Ishikawa (cell line): ENCODE measurements at regions not wholly inside any gene's neighbourhood (a gene's known extent, or its start where the extent isn't known, plus 50 kb on each side); places are given as distances from the start of the nearest gene placed in this dataset.

ENCODE experiments used
- CEBPB ChIP-seq: IDR thresholded peaks from 2 replicates; pipeline ENCODE4 v1.6.1; 2012
- CREB1 ChIP-seq: IDR thresholded peaks from 2 replicates; pipeline ENCODE4 v1.6.1; 2012; ENCODE audit warnings: low read depth
- EGR1 ChIP-seq: IDR thresholded peaks from 2 replicates; pipeline ENCODE4 v1.6.1; 2012
- EP300 ChIP-seq: IDR thresholded peaks from 2 replicates; pipeline ENCODE4 v1.6.1; 2012; ENCODE audit warnings: borderline replicate concordance
- FOXM1 ChIP-seq: IDR thresholded peaks from 2 replicates; pipeline ENCODE4 v1.6.1; 2012; ENCODE audit warnings: low read depth, borderline replicate concordance
- NFIC ChIP-seq: IDR thresholded peaks from 2 replicates; pipeline ENCODE4 v1.6.1; 2012
- RAD21 ChIP-seq: IDR thresholded peaks from 2 replicates; pipeline ENCODE4 v1.6.1; 2012; ENCODE audit warnings: low read depth
- TAF1 ChIP-seq: IDR thresholded peaks from 2 replicates; pipeline ENCODE4 v1.6.1; 2012; ENCODE audit warnings: low read depth, mild to moderate bottlenecking
- TCF12 ChIP-seq: IDR thresholded peaks from 2 replicates; pipeline ENCODE4 v1.6.1; 2012; ENCODE audit warnings: low read depth
- TEAD4 ChIP-seq: IDR thresholded peaks from 2 replicates; pipeline ENCODE4 v1.6.1; 2012
- YY1 ChIP-seq: IDR thresholded peaks from 2 replicates; pipeline ENCODE4 v1.6.1; 2012; ENCODE audit warnings: low read depth
- ZBTB7A ChIP-seq: IDR thresholded peaks from 2 replicates; pipeline ENCODE4 v1.6.1; 2012; ENCODE audit warnings: low read depth
- TF ChIP-seq, protein P1 (sequence below): IDR thresholded peaks from 2 replicates; pipeline ENCODE4 v1.6.1; 2012; ENCODE audit warnings: low read depth, mild to moderate bottlenecking
- TF ChIP-seq, protein P2 (sequence below): IDR thresholded peaks from 2 replicates; pipeline ENCODE4 v1.6.1; 2012

DNA sequence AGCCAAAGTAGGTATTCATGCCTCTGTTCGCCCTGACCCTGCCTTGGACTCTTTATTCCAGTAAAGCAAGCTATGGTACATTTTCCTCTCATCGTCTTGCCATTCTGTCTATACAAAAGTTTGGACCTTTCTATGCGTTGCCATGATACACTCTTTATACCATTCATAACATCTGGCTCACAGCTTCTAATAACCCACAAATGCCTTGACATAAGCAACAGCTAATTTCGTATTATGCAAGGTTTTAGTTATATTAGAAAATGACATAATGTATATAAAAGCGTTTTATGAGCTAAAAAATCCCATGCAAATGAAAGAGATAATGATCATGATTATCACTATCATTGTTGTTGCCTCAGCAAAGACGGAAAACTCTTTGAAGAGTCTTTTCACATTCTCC is 265.7 kb downstream of the TMEM167A start:
- no peak for TF ChIP-seq EP300
- TF ChIP-seq FOXM1 = no peak
- TF ChIP-seq RAD21 = no peak
- no peak for TF ChIP-seq ZBTB7A
- TF ChIP-seq CEBPB = no peak
- TF ChIP-seq, protein P1, sequence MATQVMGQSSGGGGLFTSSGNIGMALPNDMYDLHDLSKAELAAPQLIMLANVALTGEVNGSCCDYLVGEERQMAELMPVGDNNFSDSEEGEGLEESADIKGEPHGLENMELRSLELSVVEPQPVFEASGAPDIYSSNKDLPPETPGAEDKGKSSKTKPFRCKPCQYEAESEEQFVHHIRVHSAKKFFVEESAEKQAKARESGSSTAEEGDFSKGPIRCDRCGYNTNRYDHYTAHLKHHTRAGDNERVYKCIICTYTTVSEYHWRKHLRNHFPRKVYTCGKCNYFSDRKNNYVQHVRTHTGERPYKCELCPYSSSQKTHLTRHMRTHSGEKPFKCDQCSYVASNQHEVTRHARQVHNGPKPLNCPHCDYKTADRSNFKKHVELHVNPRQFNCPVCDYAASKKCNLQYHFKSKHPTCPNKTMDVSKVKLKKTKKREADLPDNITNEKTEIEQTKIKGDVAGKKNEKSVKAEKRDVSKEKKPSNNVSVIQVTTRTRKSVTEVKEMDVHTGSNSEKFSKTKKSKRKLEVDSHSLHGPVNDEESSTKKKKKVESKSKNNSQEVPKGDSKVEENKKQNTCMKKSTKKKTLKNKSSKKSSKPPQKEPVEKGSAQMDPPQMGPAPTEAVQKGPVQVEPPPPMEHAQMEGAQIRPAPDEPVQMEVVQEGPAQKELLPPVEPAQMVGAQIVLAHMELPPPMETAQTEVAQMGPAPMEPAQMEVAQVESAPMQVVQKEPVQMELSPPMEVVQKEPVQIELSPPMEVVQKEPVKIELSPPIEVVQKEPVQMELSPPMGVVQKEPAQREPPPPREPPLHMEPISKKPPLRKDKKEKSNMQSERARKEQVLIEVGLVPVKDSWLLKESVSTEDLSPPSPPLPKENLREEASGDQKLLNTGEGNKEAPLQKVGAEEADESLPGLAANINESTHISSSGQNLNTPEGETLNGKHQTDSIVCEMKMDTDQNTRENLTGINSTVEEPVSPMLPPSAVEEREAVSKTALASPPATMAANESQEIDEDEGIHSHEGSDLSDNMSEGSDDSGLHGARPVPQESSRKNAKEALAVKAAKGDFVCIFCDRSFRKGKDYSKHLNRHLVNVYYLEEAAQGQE = no peak
- TF ChIP-seq, protein P2, sequence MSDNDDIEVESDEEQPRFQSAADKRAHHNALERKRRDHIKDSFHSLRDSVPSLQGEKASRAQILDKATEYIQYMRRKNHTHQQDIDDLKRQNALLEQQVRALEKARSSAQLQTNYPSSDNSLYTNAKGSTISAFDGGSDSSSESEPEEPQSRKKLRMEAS = no peak
- no peak for TF ChIP-seq EGR1
- no peak for TF ChIP-seq CREB1
- no peak for TF ChIP-seq NFIC
- TF ChIP-seq TEAD4 = no peak
- TF ChIP-seq YY1 = no peak
- TF ChIP-seq TAF1 = no peak
- TF ChIP-seq TCF12 = no peak
